GM18870 (cell line): ENCODE measurements at regions not wholly inside any gene's neighbourhood (a gene's known extent, or its start where the extent isn't known, plus 50 kb on each side); places are given as distances from the start of the nearest gene placed in this dataset.
"Not testable (repeated sequence)": the region's sequence is repeated elsewhere in the genome, so short reads cannot be mapped to it uniquely, and the experiment has no call there.

Experiments used
- ATAC-seq: cut with Tn5 transposase; IDR thresholded peaks from one replicate; pipeline ENCODE4 v1.9.1; 2021; ENCODE audit warnings: moderate library complexity; ENCODE audit not compliant: unreplicated experiment

DNA sequence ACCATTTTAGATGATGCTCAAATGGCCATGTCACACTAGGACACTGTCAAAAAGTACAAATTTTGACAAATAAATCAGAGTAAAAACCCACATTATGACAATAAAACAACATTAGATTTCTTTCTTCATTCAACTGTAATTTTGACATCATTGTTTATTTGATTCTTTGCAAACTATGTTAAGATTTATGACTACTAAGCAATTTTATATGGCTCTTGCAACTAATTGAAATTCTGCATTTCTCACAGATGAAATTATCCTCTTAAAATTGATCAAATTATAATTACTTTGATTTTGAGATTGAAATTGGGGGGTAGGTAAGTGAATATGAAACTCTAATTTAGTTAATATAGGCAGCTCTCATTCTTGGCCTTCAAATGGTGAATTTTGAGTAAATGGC, 59.8 kb downstream of the ATOH1 start:
- ATAC-seq: no peak

DNA sequence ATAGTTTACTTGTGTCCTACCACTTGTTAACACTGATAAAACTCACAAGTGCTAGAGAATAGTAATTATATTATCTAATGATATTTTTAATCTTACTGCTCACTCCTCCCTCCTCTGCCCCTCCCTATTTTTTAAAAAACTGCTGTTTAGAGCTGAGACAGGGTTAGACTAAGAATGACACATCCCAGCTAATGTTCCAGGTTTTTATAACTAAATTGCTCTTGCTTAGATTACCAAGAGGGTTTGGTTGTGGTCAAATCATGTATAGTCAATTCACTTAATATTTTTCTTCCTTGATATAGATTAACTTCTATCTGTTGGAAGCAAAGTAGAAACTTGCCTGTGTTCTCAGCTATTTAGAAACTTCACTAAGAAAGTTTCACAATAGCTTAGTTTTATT, 60.2 kb downstream of the ATOH1 start:
- no peak for ATAC-seq

GRCh38 chr4:93891244-93891643, 62.7 kb downstream of the ATOH1 start:
- no peak for ATAC-seq

DNA sequence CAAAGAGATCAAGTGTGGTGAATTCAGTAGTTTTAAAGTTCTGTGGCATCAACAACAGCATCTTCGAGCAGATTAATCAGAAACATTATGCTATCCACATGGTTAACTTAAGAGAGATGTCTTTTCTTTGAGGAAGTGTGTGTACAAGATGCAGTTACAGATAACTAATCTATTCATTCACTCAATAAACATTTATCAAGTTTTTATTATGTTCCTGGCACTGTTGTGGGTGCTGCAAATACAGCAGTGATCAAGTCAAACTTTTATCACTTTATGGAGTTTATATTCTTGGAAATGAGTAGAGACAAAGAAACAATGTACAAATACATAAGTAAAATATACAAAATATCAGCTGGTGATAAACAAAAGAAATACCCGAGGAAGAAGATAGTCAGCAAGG, 66.4 kb downstream of the ATOH1 start:
- no peak for ATAC-seq

DNA sequence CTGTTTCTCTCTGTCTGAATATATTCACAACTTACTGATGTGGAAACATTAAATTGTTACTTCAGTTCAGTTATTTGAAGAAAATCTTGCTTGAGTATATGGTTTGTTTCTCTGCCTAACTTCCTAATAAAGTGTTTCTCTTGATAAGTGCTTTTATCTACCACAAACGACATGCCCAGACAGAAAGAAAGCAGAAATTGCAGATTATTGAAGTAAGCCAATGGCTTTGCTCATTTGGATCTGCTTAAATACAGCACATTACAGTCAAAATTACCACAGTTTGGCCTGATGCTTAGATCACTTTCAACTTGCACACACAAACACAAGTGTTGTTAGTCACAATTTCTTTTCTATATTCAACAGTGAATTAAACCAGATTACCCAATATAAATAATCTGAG, 68.0 kb downstream of the ATOH1 start:
- no peak for ATAC-seq

DNA sequence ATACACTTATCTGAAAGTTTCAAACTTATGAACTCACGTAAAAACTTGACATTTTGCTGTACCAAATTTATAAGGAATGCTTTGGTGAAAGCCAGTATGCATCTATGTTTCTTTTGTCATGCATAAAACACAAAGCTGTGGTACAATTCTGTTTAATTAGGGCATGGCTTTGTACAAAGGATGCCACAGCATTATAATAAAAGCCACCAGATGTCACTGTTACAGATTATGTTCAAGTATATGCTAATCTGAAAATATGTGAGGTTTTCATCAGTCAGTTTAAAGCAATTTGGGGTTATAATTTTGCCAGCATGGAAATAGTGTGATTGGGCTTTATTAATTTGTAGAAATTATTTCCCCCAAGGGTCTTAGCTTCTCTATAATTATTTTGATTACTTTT, 69.0 kb downstream of the ATOH1 start:
- ATAC-seq: peak; percentile 71

DNA sequence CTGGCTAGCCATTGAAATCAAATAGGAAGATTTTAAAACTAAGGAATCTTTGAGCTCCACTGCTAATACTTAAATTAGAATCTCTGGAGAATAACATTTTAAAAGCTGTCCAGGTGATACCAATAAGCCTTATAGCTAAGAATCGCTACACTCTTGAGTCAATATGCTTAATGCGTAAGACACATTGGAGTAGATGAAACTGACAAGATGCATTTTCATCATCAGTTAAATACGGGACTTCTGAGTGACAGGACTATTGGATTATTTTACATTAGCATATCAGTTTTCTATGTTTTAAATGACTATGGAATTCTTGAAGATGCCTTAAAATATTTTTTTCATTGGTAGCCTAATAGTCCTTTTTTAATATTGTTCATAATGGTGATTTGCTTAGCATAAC, 80.2 kb downstream of the ATOH1 start:
- ATAC-seq: no peak

- ATAC-seq: no peak
Measured at GRCh38 chr4:93911671-93912070, 83.1 kb downstream of the ATOH1 start.

DNA sequence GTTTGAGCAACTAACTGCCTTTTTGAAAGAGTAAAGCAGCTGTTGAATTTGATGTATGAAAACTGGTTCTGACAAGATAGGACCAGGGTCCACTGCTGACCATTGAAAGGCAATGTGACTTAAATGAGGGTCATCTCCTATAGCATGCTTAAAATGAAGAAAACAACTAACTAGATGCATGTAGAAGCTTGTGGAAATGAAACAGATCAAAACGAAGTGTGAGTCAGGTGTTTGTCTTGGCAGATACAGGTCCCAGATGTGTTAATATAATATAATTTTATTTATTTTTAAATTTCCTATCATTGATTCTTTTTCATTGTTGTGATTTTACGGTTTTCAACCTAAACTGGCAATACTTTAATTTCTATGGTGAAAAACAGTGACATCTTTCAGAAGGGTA, 83.6 kb downstream of the ATOH1 start:
- ATAC-seq: no peak

DNA sequence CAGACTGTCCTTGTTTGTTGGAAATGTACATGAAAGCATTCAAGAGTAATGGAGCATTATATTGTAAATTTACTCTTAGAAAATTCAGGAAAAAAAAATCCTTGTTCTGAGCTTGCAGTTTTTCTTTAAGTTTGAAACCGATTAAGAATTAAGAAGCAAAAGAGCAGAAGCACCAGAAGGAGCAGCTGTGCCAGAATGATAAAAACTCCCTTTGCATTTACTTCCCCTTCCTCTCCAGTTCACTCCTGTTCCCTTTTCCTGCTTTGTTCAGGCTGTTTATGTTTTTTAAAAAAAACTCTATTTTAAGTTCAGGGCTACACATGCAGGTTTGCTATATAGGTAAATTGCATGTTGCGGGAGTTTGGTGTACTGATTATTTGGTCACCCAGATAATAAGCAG, 90.3 kb downstream of the ATOH1 start:
- no peak for ATAC-seq

DNA sequence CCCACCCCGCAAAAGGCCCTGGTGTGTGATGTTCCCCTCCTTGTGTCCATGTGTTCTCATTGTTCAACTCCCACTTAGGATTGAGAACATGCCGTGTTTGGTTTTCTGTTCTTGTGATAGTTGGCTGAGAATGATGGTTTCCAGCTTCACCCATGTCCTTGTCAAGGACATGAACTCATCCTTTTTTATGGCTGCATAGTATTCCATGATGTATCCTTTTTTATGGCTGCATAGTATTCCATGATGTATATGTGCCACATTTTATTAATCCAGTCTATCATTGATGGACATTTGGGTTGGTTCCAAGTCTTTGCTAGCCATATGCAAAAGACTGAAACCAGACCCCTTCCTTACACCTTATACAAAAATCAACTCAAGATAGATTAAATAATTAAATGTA, 95.0 kb downstream of the ATOH1 start:
- not testable (repeated sequence) for ATAC-seq

DNA sequence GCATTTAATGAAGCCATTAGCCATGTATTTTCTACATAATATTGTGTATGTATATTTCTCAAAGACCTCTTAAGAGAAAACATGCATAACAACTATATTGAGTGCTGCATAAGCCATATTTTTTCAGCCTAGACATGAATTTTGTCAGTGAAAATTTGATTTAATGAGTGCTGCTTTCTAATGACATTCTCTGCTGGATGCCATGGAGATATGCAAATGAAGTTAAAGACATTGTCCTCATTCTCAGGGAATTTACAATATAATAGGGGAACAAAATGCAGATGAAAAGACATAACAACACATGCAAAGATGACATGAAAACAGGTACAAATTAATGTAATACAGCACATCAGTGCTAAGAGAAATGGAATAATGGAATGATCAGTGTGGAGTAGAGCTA, 118.7 kb downstream of the ATOH1 start:
- no peak for ATAC-seq

GRCh38 chr4:93950239-93950638, 121.7 kb downstream of the ATOH1 start:
- ATAC-seq: not testable (repeated sequence)

GRCh38 chr4:93957186-93957585, 128.6 kb downstream of the ATOH1 start:
- no peak for ATAC-seq

GRCh38 chr4:93960450-93960849, 131.9 kb downstream of the ATOH1 start:
- ATAC-seq: no peak

- no peak for ATAC-seq
Measured at GRCh38 chr4:93960916-93961315, 132.4 kb downstream of the ATOH1 start.

GRCh38 chr4:93981594-93981993, 153.0 kb downstream of the ATOH1 start:
- no peak for ATAC-seq

DNA sequence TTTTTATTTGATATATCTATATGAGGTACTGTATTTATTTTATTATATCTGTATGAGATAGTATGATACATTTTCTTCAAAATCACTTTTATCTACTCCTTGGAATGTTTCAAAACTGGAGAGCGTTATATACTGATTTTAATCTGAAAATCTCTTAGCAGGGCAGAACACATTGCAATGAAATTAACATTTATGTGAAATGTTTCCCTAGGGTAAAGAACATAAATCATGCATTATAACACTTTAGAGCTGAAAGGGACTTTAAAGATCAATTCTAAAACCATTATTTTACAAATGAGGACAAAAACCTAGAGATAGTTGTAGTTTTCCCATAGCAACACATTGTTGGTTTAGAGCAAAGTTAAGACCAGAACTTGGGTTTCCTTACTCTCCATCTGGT, 153.7 kb downstream of the ATOH1 start:
- ATAC-seq: no peak

GRCh38 chr4:93983140-93983539, 154.6 kb downstream of the ATOH1 start:
- ATAC-seq: peak; percentile 96

GRCh38 chr4:93994175-93994994, 165.8 kb downstream of the ATOH1 start:
- ATAC-seq: no peak

DNA sequence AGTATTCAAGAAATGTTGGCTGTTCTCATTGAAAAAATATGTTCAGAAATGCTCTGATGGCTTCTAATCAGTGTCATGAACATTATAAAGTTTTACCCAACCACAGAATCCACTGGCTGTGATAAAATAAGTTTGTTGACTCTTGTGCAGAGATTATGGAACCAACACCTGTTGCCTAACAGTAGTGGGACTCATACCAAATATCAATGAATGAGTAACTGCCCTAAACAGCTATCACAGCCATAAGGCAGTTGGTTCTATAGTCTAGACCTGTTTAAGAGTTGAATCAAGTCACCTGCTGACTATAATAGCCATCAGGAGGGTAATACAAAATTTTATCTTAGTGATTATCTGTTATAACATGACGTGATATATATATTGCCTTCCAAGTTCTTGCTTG, 168.3 kb downstream of the ATOH1 start:
- no peak for ATAC-seq

DNA sequence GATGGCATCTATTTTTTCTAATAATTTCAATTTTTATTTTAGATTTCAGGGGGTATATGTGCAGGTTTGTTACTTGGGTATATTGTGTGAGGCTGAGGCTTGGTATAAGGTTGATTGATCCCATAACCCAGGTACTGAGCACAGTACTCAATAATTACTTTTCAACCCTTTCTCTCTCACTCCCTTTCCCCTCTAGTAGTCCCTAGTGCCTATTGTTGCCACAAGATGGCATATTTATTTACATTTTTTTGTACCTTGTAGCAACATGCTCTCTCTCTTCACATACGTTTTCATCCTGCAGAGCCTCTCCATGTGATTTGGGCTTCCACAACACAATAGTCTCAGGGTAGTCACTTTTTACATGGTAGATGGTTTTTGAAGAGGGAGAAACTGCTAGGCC, 172.0 kb downstream of the ATOH1 start:
- no peak for ATAC-seq

GRCh38 chr4:94006932-94007331, 178.4 kb downstream of the ATOH1 start:
- ATAC-seq: no peak
